22Rv1 (cell line): ENCODE measurements at regions not wholly inside any gene's neighbourhood (a gene's known extent, or its start where the extent isn't known, plus 50 kb on each side); places are given as distances from the start of the nearest gene placed in this dataset.

Experiments used
- CTCF ChIP-seq: fragments of 450-650 bp; IDR thresholded peaks from 2 replicates; pipeline ENCODE4 v1.5.1; 2017; ENCODE audit warnings: mild to moderate bottlenecking
- ZFX ChIP-seq: fragments of 450-650 bp; IDR thresholded peaks from 2 replicates; pipeline ENCODE4 v1.6.1; 2017; ENCODE audit warnings: antibody characterized with exemption, borderline replicate concordance

- TF ChIP-seq CTCF (no peak), ZFX (no peak)
Measured at GRCh38 chr1:13898406-13898805, 198.4 kb downstream of the PRDM2 start.
